NOMO-1 (cell line): ENCODE measurements at regions not wholly inside any gene's neighbourhood (a gene's known extent, or its start where the extent isn't known, plus 50 kb on each side); places are given as distances from the start of the nearest gene placed in this dataset.
A peak's percentile ranks its signal among the peaks of the same experiment; 100 is the strongest.
"Not testable (repeated sequence)": the region's sequence is repeated elsewhere in the genome, so short reads cannot be mapped to it uniquely, and the experiment has no call there.

Source experiments
- DNase-seq, 2 experiments: peaks; one replicate each; lab custom pipeline; 2025; ENCODE audit not compliant: unreplicated experiment in 2 of 2; lab: John Stamatoyannopoulos, UW

GRCh38 chr2:122652670-122653069, 897.2 kb downstream of the TSN start:
- no peak for DNase-seq

GRCh38 chr2:122656403-122656802, 901.0 kb downstream of the TSN start:
- no peak for DNase-seq

GRCh38 chr2:122660786-122661634, 905.6 kb downstream of the TSN start:
- no peak for DNase-seq

- DNase-seq, result no peak
Observed at GRCh38 chr2:122663620-122664019, 908.2 kb downstream of the TSN start.

GRCh38 chr2:122669627-122670026, 914.2 kb downstream of the TSN start:
- no peak for DNase-seq

GRCh38 chr2:122670897-122671296, 915.4 kb downstream of the TSN start:
- no peak for DNase-seq

- DNase-seq, result no peak
Observed at GRCh38 chr2:122680662-122681061, 925.2 kb downstream of the TSN start.

- no peak for DNase-seq
Observed at GRCh38 chr2:122681626-122682025, 926.2 kb downstream of the TSN start.

- no peak for DNase-seq
Observed at GRCh38 chr2:122682356-122682755, 926.9 kb downstream of the TSN start.

- no peak for DNase-seq
Observed at GRCh38 chr2:122683018-122683417, 927.6 kb downstream of the TSN start.

- peak; percentile 30 to 80 for DNase-seq
Observed at GRCh38 chr2:122692400-122693083, 937.1 kb downstream of the TSN start.

- DNase-seq, result no peak
Observed at GRCh38 chr2:122697415-122697814, 942.0 kb downstream of the TSN start.

- no peak for DNase-seq
Observed at GRCh38 chr2:122703676-122704075, 948.2 kb downstream of the TSN start.

GRCh38 chr2:122704109-122704563, 948.7 kb downstream of the TSN start:
- peak in 1 of 2 experiments; percentile 62 for DNase-seq

GRCh38 chr2:122705746-122706145, 950.3 kb downstream of the TSN start:
- no peak for DNase-seq

- DNase-seq, result peak; percentile 63 to 69
Observed at GRCh38 chr2:122706757-122707223, 951.3 kb downstream of the TSN start.

- DNase-seq, result no peak
Observed at GRCh38 chr2:122707224-122707824, 951.9 kb downstream of the TSN start.

- DNase-seq, result no peak
Observed at GRCh38 chr2:122710049-122710448, 954.6 kb downstream of the TSN start.

GRCh38 chr2:122713800-122714199, 958.3 kb downstream of the TSN start:
- DNase-seq, result no peak

- DNase-seq, result not testable (repeated sequence)
Observed at GRCh38 chr2:122720822-122721221, 965.4 kb downstream of the TSN start.

GRCh38 chr2:122734766-122735424, 979.4 kb downstream of the TSN start:
- DNase-seq, result no peak
